Neural crest cell (in vitro differentiated cells): ENCODE measurements at regions not wholly inside any gene's neighbourhood (a gene's known extent, or its start where the extent isn't known, plus 50 kb on each side); places are given as distances from the start of the nearest gene placed in this dataset.
"Not testable (repeated sequence)": the region's sequence is repeated elsewhere in the genome, so short reads cannot be mapped to it uniquely, and the experiment has no call there.

ENCODE experiments used
- DNase-seq: peaks from one replicate; pipeline ENCODE4 v3.0.0; 2021; ENCODE audit warnings: low read depth, mixed read lengths, low spot score
- H3K27ac Mint-ChIP-seq: one replicate; pipeline ENCODE4 v1.8.0; 2021; ENCODE audit warnings: mild to moderate bottlenecking, mixed read lengths; ENCODE audit not compliant: unreplicated experiment
- H3K27me3 Mint-ChIP-seq: 2 replicates; pipeline ENCODE4 v1.8.0; 2021; ENCODE audit warnings: low read depth, mild to moderate bottlenecking, mixed read lengths
- H3K36me3 Mint-ChIP-seq: 2 replicates; pipeline ENCODE4 v1.8.0; 2021; ENCODE audit warnings: low read depth, mild to moderate bottlenecking, mixed read lengths
- H3K4me1 Mint-ChIP-seq: 2 replicates; pipeline ENCODE4 v1.8.0; 2021; ENCODE audit warnings: mixed read lengths
- H3K4me3 Mint-ChIP-seq: one replicate; pipeline ENCODE4 v1.8.0; 2021; ENCODE audit warnings: mild to moderate bottlenecking, mixed read lengths
- H3K9me3 Mint-ChIP-seq: 2 replicates; pipeline ENCODE4 v1.8.0; 2021; ENCODE audit warnings: mixed read lengths
- TF ChIP-seq, protein P1 (sequence below): fragments of 200-600 bp; sonication (generic); conservative IDR thresholded peaks from 2 replicates; pipeline ENCODE4 v1.5.0; 2021; ENCODE audit warnings: antibody characterized with exemption, mild to moderate bottlenecking

DNA sequence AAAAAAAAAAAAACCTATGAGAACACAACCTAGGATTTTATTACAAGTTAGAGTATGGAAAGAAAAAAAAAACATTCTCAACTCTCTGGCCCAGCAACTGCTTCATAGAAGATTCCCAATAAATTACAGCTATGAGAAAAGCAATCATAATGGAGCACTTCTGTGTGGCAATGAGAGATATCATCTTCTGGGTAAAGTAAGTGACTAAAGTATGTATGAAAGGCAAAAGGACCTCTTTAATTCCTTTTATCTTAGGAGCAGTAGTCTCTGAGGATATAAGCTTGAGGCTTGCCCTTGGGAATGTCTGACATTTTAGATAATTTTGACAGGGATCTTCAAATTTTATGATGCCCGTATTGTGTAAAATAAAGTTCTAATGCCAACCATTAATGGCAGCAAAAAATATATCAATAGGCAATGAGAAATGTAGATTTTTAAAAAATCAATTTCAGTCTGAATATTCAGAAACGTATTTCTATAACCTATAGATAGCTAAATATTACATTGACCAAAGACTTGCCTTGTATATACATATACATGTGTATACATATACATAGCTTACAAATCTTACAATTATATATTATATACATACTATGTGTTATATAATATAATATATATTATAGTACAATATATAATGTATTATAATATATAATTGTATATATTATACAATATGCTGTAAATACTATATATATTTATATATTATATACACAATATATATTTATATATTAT is 823.9 kb upstream of the SLITRK1 start:
- H3K4me3 Mint-ChIP-seq: no peak overlapping the region
- TF ChIP-seq, protein P1, sequence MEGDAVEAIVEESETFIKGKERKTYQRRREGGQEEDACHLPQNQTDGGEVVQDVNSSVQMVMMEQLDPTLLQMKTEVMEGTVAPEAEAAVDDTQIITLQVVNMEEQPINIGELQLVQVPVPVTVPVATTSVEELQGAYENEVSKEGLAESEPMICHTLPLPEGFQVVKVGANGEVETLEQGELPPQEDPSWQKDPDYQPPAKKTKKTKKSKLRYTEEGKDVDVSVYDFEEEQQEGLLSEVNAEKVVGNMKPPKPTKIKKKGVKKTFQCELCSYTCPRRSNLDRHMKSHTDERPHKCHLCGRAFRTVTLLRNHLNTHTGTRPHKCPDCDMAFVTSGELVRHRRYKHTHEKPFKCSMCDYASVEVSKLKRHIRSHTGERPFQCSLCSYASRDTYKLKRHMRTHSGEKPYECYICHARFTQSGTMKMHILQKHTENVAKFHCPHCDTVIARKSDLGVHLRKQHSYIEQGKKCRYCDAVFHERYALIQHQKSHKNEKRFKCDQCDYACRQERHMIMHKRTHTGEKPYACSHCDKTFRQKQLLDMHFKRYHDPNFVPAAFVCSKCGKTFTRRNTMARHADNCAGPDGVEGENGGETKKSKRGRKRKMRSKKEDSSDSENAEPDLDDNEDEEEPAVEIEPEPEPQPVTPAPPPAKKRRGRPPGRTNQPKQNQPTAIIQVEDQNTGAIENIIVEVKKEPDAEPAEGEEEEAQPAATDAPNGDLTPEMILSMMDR: no peak
- no peaks in the 10 kb centered on the region for H3K4me1 Mint-ChIP-seq
- no peak for DNase-seq
- H3K27me3 Mint-ChIP-seq: no peaks in the 10 kb centered on the region
- no peaks in the 10 kb centered on the region for H3K36me3 Mint-ChIP-seq
- H3K9me3 Mint-ChIP-seq: peaks cover 6% of the 10 kb centered on the region
- H3K27ac Mint-ChIP-seq: no peak overlapping the region

- no peaks in the 10 kb centered on the region for H3K4me1 Mint-ChIP-seq
- H3K27ac Mint-ChIP-seq: no peak overlapping the region
- peaks cover 17% of the 10 kb centered on the region for H3K9me3 Mint-ChIP-seq
- H3K4me3 Mint-ChIP-seq: no peak overlapping the region
- no peaks in the 10 kb centered on the region for H3K36me3 Mint-ChIP-seq
- no peaks in the 10 kb centered on the region for H3K27me3 Mint-ChIP-seq
- DNase-seq: no peak
- TF ChIP-seq, protein P1: no peak
Measured at GRCh38 chr13:84702174-84702573, 819.9 kb upstream of the SLITRK1 start.

- H3K4me3 Mint-ChIP-seq, H3K27ac Mint-ChIP-seq, DNase-seq, H3K27me3 Mint-ChIP-seq, H3K4me1 Mint-ChIP-seq, H3K36me3 Mint-ChIP-seq: not testable (repeated sequence)
- peaks cover 11% of the 10 kb centered on the region for H3K9me3 Mint-ChIP-seq
Measured at GRCh38 chr13:84697591-84697990, 815.3 kb upstream of the SLITRK1 start.

DNA sequence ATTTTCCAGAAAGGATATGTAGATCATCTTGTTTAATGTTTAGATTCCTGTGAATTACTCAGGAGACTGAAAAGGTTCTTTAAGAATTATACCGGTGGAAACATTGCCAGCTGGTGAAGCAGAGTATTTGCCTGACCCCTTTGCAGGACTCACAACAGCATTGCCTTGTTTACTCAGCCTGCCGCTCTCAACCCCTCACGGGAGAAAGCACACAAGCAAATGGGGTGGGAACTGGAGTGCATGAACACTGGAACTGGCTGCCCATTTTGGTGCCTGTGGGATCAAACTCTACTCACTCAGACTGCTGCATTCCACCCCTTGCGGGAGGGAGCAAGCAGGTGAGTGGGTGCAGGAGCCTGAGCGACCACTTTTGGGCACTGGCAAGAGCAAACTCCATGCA is 804.7 kb upstream of the SLITRK1 start:
- no peaks in the 10 kb centered on the region for H3K36me3 Mint-ChIP-seq
- no peak overlapping the region for H3K27ac Mint-ChIP-seq
- no peak for DNase-seq
- no peaks in the 10 kb centered on the region for H3K9me3 Mint-ChIP-seq
- H3K4me1 Mint-ChIP-seq: no peaks in the 10 kb centered on the region
- H3K27me3 Mint-ChIP-seq: no peaks in the 10 kb centered on the region
- TF ChIP-seq, protein P1: no peak
- H3K4me3 Mint-ChIP-seq: no peak overlapping the region

DNA sequence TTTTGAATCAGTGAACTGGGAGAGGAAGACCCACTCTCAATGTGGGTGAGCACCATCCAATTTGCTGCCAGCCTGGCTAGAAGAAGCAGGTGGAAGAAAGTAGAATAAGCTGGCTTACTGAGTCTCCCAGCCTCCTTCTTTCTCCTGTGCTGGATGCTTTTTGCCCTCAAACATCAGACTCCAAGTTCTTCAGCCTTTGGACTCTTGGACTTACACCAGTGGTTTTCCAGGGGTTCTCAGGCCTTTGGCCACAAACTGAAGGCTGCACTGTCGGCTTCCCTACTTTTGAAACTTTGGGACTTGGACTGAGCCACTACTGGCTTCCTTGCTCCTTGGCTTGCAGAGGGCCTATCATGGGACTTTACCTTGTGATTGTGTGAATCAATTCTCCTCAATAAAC is 804.2 kb upstream of the SLITRK1 start:
- TF ChIP-seq, protein P1: no peak
- H3K27ac Mint-ChIP-seq: no peak overlapping the region
- H3K9me3 Mint-ChIP-seq: no peaks in the 10 kb centered on the region
- H3K4me3 Mint-ChIP-seq: no peak overlapping the region
- no peaks in the 10 kb centered on the region for H3K36me3 Mint-ChIP-seq
- H3K27me3 Mint-ChIP-seq: no peaks in the 10 kb centered on the region
- H3K4me1 Mint-ChIP-seq: no peaks in the 10 kb centered on the region
- no peak for DNase-seq

- H3K27me3 Mint-ChIP-seq: no peaks in the 10 kb centered on the region
- no peaks in the 10 kb centered on the region for H3K4me1 Mint-ChIP-seq
- TF ChIP-seq, protein P1: no peak
- H3K4me3 Mint-ChIP-seq: no peak overlapping the region
- no peaks in the 10 kb centered on the region for H3K9me3 Mint-ChIP-seq
- no peak for DNase-seq
- no peak overlapping the region for H3K27ac Mint-ChIP-seq
- H3K36me3 Mint-ChIP-seq: no peaks in the 10 kb centered on the region
Measured at GRCh38 chr13:84684804-84685203, 802.5 kb upstream of the SLITRK1 start.
